Astrocyte of the spinal cord (primary cell): ENCODE measurements at regions not wholly inside any gene's neighbourhood (a gene's known extent, or its start where the extent isn't known, plus 50 kb on each side); places are given as distances from the start of the nearest gene placed in this dataset.

ENCODE experiments used
- DNase-seq: peaks from one replicate; pipeline ENCODE4 v3.0.0; 2011; ENCODE audit warnings: low read depth, low spot score
- H3K4me3 ChIP-seq: 2 replicates; pipeline ENCODE4 v1.5.1; 2011; ENCODE audit warnings: low read depth, mild to moderate bottlenecking, low read length, moderate library complexity
- in situ Hi-C: cut with HindIII; loops from 2 replicates; pipeline ENCODE4 v1.10.0; 2017; ENCODE audit warnings: low sequenced_read_pairs
- TF ChIP-seq, protein P1 (sequence below): IDR thresholded peaks from 2 replicates; pipeline ENCODE4 v1.5.1; 2012; ENCODE audit warnings: low read depth, mild to moderate bottlenecking, low read length, inconsistent platforms

GRCh38 chr6:103001724-103002123 is 1608.2 kb downstream of the GRIK2 start:
- no peak overlapping the region for H3K4me3 ChIP-seq
- in situ Hi-C loops = no loop called here
- no peak for DNase-seq
- TF ChIP-seq, protein P1, sequence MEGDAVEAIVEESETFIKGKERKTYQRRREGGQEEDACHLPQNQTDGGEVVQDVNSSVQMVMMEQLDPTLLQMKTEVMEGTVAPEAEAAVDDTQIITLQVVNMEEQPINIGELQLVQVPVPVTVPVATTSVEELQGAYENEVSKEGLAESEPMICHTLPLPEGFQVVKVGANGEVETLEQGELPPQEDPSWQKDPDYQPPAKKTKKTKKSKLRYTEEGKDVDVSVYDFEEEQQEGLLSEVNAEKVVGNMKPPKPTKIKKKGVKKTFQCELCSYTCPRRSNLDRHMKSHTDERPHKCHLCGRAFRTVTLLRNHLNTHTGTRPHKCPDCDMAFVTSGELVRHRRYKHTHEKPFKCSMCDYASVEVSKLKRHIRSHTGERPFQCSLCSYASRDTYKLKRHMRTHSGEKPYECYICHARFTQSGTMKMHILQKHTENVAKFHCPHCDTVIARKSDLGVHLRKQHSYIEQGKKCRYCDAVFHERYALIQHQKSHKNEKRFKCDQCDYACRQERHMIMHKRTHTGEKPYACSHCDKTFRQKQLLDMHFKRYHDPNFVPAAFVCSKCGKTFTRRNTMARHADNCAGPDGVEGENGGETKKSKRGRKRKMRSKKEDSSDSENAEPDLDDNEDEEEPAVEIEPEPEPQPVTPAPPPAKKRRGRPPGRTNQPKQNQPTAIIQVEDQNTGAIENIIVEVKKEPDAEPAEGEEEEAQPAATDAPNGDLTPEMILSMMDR = no peak

DNA sequence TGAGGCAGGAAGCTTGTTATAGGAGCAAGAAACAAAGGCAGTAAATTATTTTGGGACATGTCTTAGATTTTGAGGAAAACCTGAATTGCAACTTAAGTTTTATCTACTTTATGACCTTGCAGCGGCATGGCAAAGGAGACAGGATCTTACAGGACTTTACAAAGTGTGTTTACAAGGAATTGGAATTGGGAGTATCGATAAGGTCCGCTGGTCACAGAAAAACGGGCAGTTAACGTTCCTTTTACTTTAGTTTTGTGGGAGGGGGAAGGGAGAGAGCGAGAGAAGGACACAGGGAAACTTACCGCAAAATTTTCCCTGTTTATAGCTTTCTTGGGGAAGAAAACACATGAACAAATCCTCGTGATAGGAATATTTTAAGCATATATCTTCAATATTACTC is 1607.2 kb downstream of the GRIK2 start:
- no peak overlapping the region for H3K4me3 ChIP-seq
- in situ Hi-C loops = no loop called here
- TF ChIP-seq, protein P1 = no peak
- DNase-seq = no peak

- no peak for DNase-seq
- in situ Hi-C loops = no loop called here
Observed at GRCh38 chr6:102995491-102995890, 1602.0 kb downstream of the GRIK2 start.

DNA sequence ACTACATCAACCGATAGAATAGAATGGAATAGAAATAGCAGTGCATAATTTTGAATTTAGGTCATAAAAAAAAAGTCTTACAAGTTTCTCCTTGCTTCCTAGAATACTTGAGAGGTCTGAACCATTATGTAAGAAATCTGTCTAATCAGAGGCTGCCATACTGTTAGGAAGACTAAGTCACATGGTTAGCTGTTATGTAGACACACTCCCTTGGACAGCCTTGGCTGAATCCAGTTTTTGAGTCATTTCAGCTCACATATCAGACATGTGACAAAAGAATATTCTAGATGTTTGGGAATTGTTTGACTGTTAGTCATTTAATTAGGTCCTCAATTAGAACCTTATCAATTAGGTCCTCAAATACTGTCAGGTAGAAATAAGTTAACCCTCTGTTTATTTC is 1601.4 kb downstream of the GRIK2 start:
- DNase-seq = no peak
- no peak overlapping the region for H3K4me3 ChIP-seq
- in situ Hi-C loops = no loop called here
- TF ChIP-seq, protein P1 = no peak

More at GRCh38 chr6:102995491-102995890, 1602.0 kb downstream of the GRIK2 start:
- TF ChIP-seq, protein P1 = no peak
- no peak overlapping the region for H3K4me3 ChIP-seq

GRCh38 chr6:102986086-102986485 is 1592.6 kb downstream of the GRIK2 start:
- no peak for DNase-seq
- TF ChIP-seq, protein P1 = no peak
- in situ Hi-C loops = no loop called here
- H3K4me3 ChIP-seq = no peak overlapping the region

DNA sequence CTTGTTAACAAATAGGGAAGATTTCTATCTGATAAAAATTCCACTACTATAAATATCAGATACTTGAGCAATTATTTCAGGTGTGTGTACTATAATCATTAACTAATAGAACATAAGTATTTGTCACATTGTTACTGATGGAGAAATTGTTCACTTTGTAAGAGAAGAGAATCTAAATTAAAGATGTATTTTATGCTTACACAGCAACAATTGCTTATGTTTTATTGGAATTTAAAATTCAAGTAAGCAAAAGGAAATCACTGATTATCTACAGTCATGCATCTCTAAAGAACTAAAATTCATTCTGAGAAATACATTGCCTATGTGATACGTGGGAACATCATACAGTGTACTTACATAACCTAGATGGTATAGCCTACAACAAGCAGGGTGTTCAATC is 1590.8 kb downstream of the GRIK2 start:
- in situ Hi-C loops = no loop called here
- H3K4me3 ChIP-seq = no peak overlapping the region
- no peak for DNase-seq
- TF ChIP-seq, protein P1 = no peak

DNA sequence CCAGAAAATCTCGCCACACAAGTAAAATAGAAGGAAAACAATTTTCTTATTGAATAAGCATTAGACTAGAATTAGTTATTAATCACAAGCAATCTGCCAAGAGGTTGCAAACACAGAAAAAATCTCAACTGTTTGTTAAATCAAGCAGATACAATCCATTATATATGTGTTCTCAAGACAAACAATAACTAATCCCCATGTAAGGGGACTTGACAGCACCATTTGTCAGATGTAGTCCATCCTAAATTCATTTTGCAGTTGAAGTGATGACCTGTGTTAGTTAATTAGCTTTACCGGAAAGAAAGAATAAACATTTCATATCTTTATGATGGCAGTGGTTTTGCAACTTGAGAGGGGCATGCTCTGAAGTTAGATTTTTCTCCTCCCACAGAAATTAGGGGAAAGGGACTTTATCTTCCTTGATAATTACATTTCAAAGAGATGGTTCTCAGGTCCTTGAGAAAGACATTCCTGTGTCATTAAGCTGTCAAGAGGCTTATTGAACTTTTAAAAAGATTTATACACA is 1588.0 kb downstream of the GRIK2 start:
- in situ Hi-C loops = no loop called here
- no peak overlapping the region for H3K4me3 ChIP-seq
- TF ChIP-seq, protein P1 = no peak
- no peak for DNase-seq
